Dendritic cell treated with granulocyte-macrophage colony-stimulating factor and Interleukin-4, amounts not matched to agents 40 ng/mL and 50 ng/mL, for 4 days (primary cell): ENCODE measurements at regions not wholly inside any gene's neighbourhood (a gene's known extent, or its start where the extent isn't known, plus 50 kb on each side); places are given as distances from the start of the nearest gene placed in this dataset.

Experiments
- H3K27ac Mint-ChIP-seq: one replicate; pipeline ENCODE4 v1.8.0; 2022; ENCODE audit warnings: mild to moderate bottlenecking, mixed read lengths
- H3K27me3 Mint-ChIP-seq: one replicate; pipeline ENCODE4 v1.8.0; 2022; ENCODE audit warnings: mild to moderate bottlenecking, mixed read lengths
- H3K36me3 Mint-ChIP-seq: one replicate; pipeline ENCODE4 v1.8.0; 2022; ENCODE audit warnings: low read depth, mixed read lengths
- H3K4me1 Mint-ChIP-seq: one replicate; pipeline ENCODE4 v1.8.0; 2022; ENCODE audit warnings: low read depth, mixed read lengths
- H3K4me3 Mint-ChIP-seq: one replicate; pipeline ENCODE4 v1.8.0; 2022; ENCODE audit warnings: mild to moderate bottlenecking, moderate library complexity, mixed read lengths
- H3K9me3 Mint-ChIP-seq: one replicate; pipeline ENCODE4 v1.8.0; 2022; ENCODE audit warnings: mixed read lengths
- intact Hi-C: fragments of 100-400 bp; cut with micrococcal nuclease; formaldehyde crosslinking; loops from one replicate; pipeline ENCODE4 v1.15.0; 2022

- Mint-ChIP-seq H3K4me3 (peak overlapping the region; percentile 53), H3K36me3 (no peaks in the 10 kb centered on the region), H3K4me1 (peaks cover 51% of the 10 kb centered on the region), H3K27me3 (no peaks in the 10 kb centered on the region), H3K9me3 (no peaks in the 10 kb centered on the region), H3K27ac (peak overlapping the region; percentile 63)
- intact Hi-C loops, result loop anchor here (5.0 kb wide), 2 partner anchors 99 to 159 kb away; partner anchors contain the start of gene RBPJ
These were observed 157.1 kb upstream of the RBPJ start for GRCh38 chr4:26163425-26164362.

DNA sequence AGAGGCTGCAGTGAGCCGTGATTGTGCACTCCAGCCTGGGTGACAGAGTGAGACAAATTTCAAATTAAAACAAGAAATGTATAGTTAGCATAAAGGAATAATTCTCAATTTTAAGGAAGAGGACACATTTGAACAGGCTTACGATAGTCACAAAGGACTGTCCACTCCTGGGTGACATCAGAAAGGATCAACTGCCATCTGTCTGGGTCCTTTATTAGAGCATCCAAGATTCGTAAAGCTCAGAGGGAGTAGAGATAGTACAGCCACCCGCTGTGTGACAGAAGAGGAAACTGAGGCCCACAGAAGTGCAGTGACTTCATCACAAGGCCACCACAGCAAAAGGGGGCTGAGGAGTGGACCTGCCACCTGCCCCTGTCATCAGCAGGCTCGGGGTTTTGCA is 149.3 kb upstream of the RBPJ start:
- Mint-ChIP-seq H3K27me3 (peaks cover 5% of the 10 kb centered on the region), H3K36me3 (no peaks in the 10 kb centered on the region), H3K4me1 (peaks cover 16% of the 10 kb centered on the region), H3K4me3 (no peak overlapping the region), H3K9me3 (no peaks in the 10 kb centered on the region), H3K27ac (peak overlapping the region; percentile 37)
- intact Hi-C loops, result no loop called here

DNA sequence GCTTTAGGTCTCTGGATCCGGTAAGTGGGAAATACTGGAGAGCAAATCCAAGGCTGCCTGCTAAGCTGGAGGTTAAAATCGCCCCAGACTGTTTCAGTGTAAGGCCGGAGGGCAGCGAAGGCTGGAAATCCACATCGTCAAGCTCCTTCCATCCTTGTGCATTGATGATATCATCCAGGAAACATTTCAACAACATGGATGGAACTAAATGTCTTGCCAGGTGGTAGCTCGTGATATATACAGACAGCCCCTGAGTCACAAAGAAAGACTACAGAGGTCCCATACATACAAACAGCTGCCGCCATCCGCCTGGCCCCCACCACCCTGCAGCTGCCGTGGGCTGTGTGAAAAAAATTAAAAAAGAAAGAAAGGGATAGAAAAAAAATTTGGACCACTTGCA is 148.9 kb upstream of the RBPJ start:
- H3K36me3 Mint-ChIP-seq, result no peaks in the 10 kb centered on the region
- intact Hi-C loops, result no loop called here
- peaks cover 20% of the 10 kb centered on the region for H3K4me1 Mint-ChIP-seq
- no peak overlapping the region for H3K4me3 Mint-ChIP-seq
- H3K9me3 Mint-ChIP-seq, result no peaks in the 10 kb centered on the region
- H3K27me3 Mint-ChIP-seq, result peaks cover 5% of the 10 kb centered on the region
- peak overlapping the region; percentile 37 for H3K27ac Mint-ChIP-seq

DNA sequence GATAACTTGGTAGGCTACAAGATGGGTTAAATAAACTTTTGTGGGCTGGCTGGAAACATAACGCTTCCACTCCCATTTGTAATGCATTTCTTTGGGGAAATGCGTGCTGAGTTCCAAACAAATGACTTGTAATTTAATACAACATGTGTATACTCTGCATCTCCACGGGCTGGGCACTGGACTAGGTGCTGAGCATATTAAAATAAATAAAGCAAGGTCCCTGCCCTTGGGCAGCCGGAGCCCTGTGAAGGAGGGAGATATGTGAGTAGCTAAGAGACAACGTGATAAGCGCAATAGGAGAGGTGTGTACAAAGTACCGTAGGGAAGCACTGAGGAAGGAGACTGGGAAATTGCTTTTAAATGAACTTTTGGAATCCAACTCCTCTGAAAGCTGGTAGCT is 147.2 kb upstream of the RBPJ start:
- Mint-ChIP-seq H3K9me3 (no peaks in the 10 kb centered on the region), H3K4me3 (no peak overlapping the region), H3K27me3 (peaks cover 8% of the 10 kb centered on the region), H3K4me1 (peaks cover 27% of the 10 kb centered on the region), H3K36me3 (no peaks in the 10 kb centered on the region), H3K27ac (no peak overlapping the region)
- intact Hi-C loops, result no loop called here

GRCh38 chr4:26174027-26174426 is 146.8 kb upstream of the RBPJ start:
- H3K9me3 Mint-ChIP-seq, result no peaks in the 10 kb centered on the region
- intact Hi-C loops, result no loop called here
- H3K27me3 Mint-ChIP-seq, result peaks cover 8% of the 10 kb centered on the region
- H3K36me3 Mint-ChIP-seq, result no peaks in the 10 kb centered on the region
- H3K27ac Mint-ChIP-seq, result no peak overlapping the region
- peaks cover 31% of the 10 kb centered on the region for H3K4me1 Mint-ChIP-seq
- no peak overlapping the region for H3K4me3 Mint-ChIP-seq

GRCh38 chr4:26175006-26175786 is 145.6 kb upstream of the RBPJ start:
- Mint-ChIP-seq H3K4me3 (no peak overlapping the region), H3K27ac (no peak overlapping the region), H3K27me3 (peaks cover 8% of the 10 kb centered on the region), H3K4me1 (peaks cover 32% of the 10 kb centered on the region), H3K9me3 (no peaks in the 10 kb centered on the region), H3K36me3 (no peaks in the 10 kb centered on the region)
- intact Hi-C loops, result no loop called here

GRCh38 chr4:26175905-26176470 is 144.8 kb upstream of the RBPJ start:
- Mint-ChIP-seq H3K9me3 (peaks cover 2% of the 10 kb centered on the region), H3K27ac (no peak overlapping the region), H3K4me3 (no peak overlapping the region), H3K27me3 (peaks cover 8% of the 10 kb centered on the region), H3K4me1 (peaks cover 35% of the 10 kb centered on the region), H3K36me3 (peaks cover 3% of the 10 kb centered on the region)
- intact Hi-C loops, result no loop called here

DNA sequence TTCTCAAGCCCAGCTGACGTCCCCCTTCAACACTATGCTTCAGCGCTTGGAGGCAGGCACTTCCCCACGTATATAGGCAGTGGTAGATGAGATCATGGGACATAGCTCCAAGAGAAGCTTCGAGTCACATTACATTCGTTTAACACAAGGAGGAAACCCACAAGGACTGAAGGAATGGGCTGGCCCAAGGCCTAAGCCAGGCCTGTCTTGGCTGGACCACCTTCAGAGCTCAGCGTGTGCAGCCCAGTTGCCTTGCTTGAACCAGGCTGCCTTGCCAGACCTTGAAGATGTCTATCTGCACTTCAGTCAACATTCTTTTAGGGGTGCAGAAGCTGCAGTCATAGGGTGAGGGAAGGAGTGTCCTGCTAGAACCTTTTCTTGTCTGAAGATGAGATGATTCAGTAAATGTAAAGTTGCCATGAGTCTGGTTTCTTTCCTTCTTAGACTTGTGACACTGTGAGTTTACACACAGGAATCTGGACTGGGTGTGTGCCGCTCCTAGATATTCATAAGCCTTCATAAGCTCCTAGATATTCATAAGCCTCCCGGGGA is 144.1 kb upstream of the RBPJ start:
- intact Hi-C loops, result no loop called here

GRCh38 chr4:26178854-26179253 is 142.0 kb upstream of the RBPJ start:
- Mint-ChIP-seq H3K9me3 (peaks cover 9% of the 10 kb centered on the region), H3K4me3 (no peak overlapping the region)

More for the DNA sequence above, 144.1 kb upstream of the RBPJ start:
- Mint-ChIP-seq H3K27ac (no peak overlapping the region), H3K4me3 (no peak overlapping the region), H3K4me1 (peaks cover 41% of the 10 kb centered on the region), H3K9me3 (peaks cover 9% of the 10 kb centered on the region), H3K27me3 (peaks cover 9% of the 10 kb centered on the region), H3K36me3 (peaks cover 9% of the 10 kb centered on the region)

DNA sequence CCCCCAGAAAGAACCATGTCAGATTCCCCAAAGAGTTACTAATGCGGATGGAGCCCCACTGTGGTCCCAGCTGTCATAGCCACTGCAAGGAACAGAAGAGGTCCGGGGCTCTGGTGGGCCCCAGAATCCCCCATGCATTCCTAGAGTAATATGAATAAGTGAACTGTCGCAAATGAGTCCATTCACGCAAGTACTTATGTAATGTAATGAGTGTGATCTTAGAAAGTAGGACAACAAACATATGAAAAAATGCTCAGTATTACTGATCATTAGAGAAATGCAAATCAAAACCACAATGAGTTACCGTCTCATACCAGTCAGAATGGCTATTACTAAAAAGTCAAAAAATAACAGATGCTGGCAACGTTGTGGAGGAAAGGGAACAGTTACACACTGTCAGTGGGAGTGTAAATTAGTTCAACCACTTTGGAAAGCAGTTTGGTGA is 141.5 kb upstream of the RBPJ start:
- no peak overlapping the region for H3K4me3 Mint-ChIP-seq
- intact Hi-C loops, result no loop called here
- H3K4me1 Mint-ChIP-seq, result peaks cover 41% of the 10 kb centered on the region
- H3K27ac Mint-ChIP-seq, result no peak overlapping the region
- H3K9me3 Mint-ChIP-seq, result peaks cover 9% of the 10 kb centered on the region
- peaks cover 4% of the 10 kb centered on the region for H3K27me3 Mint-ChIP-seq
- peaks cover 9% of the 10 kb centered on the region for H3K36me3 Mint-ChIP-seq

More at GRCh38 chr4:26178854-26179253, 142.0 kb upstream of the RBPJ start:
- H3K27me3 Mint-ChIP-seq, result peaks cover 4% of the 10 kb centered on the region
- H3K4me1 Mint-ChIP-seq, result peaks cover 41% of the 10 kb centered on the region
- H3K27ac Mint-ChIP-seq, result peak overlapping the region; percentile 18
- intact Hi-C loops, result no loop called here
- H3K36me3 Mint-ChIP-seq, result peaks cover 9% of the 10 kb centered on the region

- no peak overlapping the region for H3K27ac Mint-ChIP-seq
- intact Hi-C loops, result no loop called here
These were observed 139.2 kb upstream of the RBPJ start for GRCh38 chr4:26181616-26182015.

GRCh38 chr4:26183017-26183416 is 137.8 kb upstream of the RBPJ start:
- Mint-ChIP-seq H3K27me3 (peaks cover 1% of the 10 kb centered on the region), H3K36me3 (peaks cover 9% of the 10 kb centered on the region), H3K4me1 (peaks cover 14% of the 10 kb centered on the region), H3K27ac (no peak overlapping the region), H3K4me3 (no peak overlapping the region), H3K9me3 (peaks cover 9% of the 10 kb centered on the region)
- intact Hi-C loops, result no loop called here

More at GRCh38 chr4:26181616-26182015, 139.2 kb upstream of the RBPJ start:
- peaks cover 24% of the 10 kb centered on the region for H3K4me1 Mint-ChIP-seq
- H3K27me3 Mint-ChIP-seq, result peaks cover 4% of the 10 kb centered on the region
- H3K9me3 Mint-ChIP-seq, result peaks cover 9% of the 10 kb centered on the region
- no peak overlapping the region for H3K4me3 Mint-ChIP-seq
- peaks cover 9% of the 10 kb centered on the region for H3K36me3 Mint-ChIP-seq

DNA sequence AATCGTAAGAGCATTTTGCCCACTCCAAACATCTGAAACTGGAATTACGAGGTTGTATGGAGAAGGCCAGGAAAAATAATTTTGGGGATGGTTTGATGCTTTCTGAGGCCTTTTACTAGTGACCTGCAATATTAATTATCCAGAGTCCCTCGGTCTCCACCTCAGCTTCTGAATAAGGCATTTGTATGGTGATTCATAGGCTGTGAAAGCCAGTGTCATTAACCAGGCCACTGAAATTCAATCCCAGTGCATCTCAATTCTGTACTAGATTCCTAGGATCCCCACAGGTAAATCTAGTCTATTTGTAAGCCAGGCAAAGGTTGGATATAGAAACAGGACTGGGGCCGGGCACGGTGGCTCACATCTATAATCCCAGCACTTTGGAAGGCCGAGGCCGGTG is 135.4 kb upstream of the RBPJ start:
- Mint-ChIP-seq H3K9me3 (peaks cover 9% of the 10 kb centered on the region), H3K27ac (no peak overlapping the region), H3K4me3 (no peak overlapping the region), H3K27me3 (peaks cover 5% of the 10 kb centered on the region), H3K4me1 (peaks cover 9% of the 10 kb centered on the region), H3K36me3 (peaks cover 9% of the 10 kb centered on the region)
- intact Hi-C loops, result no loop called here
